ENCODE measurements at regions not wholly inside any gene's neighbourhood (a gene's known extent, or its start where the extent isn't known, plus 50 kb on each side); places are given as distances from the start of the nearest gene placed in this dataset.
A peak's percentile ranks its signal among the peaks of the same experiment; 100 is the strongest.

DNA sequence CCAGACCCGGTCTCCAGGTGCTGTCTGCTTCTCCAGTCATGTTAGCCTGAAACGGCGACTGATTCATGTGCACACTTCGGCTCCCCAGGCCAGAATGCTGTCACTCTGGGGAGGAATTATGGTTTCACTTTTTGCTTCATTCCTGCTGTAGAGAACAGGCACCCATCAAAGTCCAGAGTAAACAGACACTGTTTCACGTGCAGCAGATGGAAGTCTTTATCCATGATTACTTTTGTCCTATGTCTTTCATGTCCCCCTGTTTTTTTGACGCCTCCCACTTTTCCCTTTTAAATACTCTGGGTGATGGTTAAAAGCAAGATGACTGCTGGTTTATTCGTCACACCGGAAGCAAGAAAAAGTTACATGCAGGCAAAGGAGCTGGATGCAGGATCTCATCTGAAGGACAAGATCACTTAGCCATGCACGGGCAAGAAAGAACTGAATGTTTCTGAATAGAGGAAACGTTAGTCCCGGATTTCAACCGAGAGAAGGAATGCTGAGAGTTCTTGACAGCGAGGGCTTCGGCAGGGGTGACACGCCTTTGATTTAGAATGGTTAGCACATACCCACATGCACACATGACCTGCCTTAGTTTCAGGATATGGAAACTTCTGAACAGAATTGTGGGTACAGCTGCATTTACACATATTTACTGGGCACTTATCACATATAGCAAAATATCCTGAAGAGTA, 250.0 kb upstream of the KLF6 start:
- peak in 1 of 2 experiments; percentile 35 for DNase-seq

DNA sequence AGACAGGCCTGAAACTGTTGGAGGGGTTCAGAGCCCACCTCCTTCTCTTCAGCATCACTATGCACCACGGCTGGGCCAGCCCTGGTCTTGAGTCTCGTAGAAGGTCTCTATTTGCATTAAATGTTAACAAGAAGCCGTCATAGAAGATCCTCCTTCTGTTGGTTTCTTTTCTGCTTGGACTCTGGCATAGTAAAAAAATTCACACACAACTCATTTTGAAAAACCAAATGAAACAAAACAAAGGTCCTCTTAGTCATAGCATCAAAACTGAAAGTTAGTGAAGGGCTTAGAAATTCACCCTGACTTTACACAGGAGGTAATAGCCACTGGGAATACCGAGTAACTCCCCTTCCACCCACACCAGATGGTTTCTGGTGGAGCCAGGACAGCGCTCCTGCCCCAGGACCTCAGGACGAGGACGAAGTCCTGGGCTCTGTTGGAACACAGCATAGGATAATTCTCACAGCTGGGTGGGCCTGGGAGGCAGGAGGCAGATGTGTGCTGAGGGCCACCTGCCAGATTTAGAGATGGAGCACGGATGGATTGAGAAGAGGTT, 248.4 kb upstream of the KLF6 start:
- peak; percentile 13 to 25 for DNase-seq

- DNase-seq = no peak
Measured at GRCh38 chr10:4029866-4030265, 244.9 kb upstream of the KLF6 start.

GRCh38 chr10:4028854-4029583, 244.0 kb upstream of the KLF6 start:
- no peak for DNase-seq

DNA sequence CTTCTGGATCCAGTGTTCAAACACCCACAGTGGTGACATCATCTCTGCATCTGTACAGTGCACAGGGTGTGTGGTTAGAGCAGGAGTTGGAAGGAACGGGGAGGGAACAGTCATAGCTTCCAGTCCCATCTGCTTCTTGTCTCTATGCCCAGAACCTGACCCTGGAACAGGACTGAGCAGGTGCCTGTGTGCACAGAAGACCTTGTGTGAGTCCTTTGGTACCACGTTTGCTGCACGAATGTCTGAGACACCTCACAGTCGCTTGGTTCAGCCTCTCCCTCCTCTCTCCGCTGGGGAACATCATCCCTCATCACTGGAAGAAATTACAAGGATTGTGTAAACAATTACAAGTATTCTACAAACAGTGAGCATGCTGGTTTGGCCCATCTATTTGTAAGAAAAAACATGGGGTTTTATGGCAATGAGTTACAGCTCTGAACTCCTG, 243.0 kb upstream of the KLF6 start:
- no peak for DNase-seq

DNA sequence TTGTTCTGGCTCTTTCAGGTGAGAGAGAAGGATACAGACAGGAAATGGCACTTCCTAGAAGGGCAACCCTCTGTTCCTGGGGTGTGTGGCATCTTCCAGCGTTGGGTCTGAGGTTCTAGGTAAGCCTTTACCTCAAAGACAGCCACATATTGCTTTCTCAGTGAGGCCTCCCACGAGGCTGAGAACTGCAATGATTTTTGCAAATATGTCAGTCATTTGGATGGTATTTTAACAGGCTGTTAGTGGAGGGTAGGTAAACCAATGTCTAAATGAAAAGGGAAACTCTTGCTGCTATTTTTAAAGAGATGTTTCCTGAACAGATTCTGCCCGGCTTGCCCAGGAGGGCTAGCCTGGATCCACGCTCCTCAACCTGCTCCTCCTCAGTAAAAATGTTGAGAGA, 240.3 kb upstream of the KLF6 start:
- DNase-seq = no peak

- DNase-seq = no peak
Measured at GRCh38 chr10:4024516-4025245, 239.7 kb upstream of the KLF6 start.

GRCh38 chr10:4024027-4024426, 239.0 kb upstream of the KLF6 start:
- no peak for DNase-seq

DNA sequence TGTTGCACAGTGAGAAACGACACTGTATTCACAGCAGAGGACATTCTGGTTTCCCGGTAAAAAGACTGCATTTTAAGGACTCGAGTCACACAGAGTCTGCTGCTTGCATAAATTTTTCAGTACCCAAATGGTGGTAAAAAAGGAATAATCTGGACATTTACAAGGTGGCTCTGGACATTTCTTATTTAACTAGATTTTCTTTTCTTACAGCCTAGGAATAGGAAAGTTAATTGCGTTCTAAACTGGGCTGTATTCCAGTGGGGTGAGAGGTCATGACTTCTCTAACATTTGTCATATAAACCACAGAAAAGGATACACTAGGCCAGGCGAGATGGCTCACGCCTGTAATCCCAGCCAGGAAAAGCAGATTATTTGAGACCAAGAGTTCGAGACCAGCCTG, 237.5 kb upstream of the KLF6 start:
- DNase-seq = no peak

DNA sequence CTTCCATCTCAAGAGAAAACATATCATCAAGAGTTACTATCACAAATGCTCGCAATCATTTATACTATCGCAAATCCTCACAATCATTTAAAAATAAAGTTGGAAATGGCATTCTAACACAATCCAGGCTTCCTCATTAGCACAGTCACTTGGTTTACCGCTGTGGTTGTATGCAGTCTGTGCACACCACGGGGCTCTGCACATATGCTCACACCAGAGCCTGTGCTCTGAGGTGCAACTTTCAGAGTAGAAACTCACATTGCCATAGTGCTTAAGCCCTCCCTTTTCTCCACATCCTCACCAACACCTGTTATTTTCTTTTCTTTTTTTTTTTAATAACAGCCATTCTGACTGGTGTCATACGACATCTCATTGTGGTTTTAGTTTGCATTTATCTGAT, 235.6 kb upstream of the KLF6 start:
- no peak for DNase-seq

GRCh38 chr10:4018054-4018511, 233.1 kb upstream of the KLF6 start:
- no peak for DNase-seq

DNA sequence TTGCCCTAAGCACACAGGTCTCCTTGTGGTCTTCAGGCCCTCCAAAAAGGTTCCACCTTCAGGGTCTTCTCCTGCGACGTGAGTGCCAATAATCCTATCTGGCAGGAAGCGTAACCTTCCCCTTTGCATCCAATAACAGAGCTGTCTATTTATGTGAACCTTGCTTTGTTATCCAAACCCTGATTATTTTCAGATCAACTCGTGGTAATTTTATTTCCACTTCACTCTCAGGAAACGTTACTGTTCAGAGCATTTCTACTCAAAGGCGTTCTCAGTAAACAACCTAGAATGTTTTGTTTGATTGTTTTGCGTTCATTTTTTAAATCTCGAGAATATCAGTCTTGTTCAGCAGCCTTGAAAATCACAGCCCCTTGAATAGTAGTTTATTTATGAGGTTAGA, 232.3 kb upstream of the KLF6 start:
- DNase-seq = no peak

DNA sequence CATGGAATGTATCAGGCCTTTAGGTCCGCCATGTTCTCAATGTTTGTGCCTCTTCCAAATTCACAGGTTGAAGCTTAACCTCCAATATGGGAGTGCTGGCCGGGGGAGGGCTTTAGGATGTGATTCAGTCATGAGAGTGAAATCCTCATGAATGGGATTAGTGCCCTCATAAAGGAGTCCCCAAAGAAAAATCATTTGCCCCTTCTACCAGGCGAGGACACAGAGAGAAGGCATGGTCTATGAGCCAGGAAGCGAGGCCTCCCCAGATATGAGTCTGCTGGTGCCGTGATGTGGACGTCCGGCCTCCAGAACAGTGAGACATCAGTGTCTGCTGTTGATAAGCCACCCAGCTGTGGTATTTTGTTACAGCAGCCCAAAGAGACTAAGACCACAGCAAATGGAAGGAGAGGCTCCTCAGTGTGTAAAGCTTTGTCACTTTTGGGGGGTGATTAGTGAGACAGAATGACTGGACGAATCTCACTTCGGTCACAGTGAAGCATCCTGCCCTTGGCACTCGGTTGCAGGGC, 231.3 kb upstream of the KLF6 start:
- DNase-seq = no peak

DNA sequence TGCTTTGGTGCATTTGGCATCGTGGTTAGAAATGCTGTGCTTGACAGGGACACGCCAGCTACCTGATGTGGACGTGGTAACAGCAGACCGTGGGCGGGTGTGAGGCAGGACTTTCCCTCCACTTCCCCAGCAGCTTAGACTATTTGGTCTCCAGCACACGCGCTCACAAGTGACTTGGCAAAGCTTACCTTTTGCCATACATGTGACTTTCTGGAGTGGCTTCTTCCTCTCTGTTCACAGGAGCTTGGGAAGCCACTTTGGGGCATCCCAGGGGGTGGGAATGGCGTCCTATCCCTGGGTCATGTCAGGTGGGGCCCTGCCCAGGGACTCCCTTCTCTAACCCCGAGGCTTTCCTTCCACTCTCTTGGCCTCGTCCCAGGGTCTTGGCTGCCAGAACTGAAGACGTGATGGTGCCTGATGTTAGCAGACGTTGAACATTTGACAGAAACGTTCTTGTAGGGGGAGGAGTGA, 228.7 kb upstream of the KLF6 start:
- peak; percentile 68 to 80 for DNase-seq

- no peak for DNase-seq
Measured at GRCh38 chr10:4012848-4013247, 227.8 kb upstream of the KLF6 start.

GRCh38 chr10:4011136-4011812, 226.3 kb upstream of the KLF6 start:
- DNase-seq = no peak

DNA sequence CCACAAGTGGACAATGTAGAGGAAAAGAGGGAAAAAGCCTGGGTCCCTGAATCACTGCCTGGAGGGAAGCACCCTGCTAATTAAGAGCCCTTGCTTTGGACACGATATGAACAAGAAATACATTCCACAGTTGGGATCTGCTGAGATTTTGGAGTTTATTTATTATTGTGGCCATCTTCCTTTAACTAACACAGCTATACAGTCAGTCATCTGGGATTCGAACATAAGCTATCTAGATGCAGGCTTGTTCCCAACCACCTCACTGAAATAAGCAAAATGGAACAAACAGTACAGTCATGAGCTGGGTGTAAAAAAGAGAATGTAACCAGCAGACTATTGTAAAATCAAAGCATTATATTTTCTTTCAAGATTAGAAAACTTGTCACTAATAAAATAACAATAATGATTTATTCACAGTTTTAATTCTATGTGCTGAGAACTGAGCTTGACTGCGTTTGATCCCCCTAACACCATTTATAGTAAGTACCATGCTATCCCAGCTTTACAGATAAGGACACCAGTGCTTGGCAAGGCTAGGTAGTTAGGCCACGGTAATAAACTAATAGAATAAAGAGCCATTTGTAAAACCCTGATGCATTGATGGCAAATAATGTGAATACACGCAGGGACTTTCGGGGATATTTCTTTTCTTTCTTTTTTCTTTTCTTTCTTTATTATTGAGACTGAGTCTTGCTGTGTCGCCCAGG, 223.8 kb upstream of the KLF6 start:
- DNase-seq = no peak

DNA sequence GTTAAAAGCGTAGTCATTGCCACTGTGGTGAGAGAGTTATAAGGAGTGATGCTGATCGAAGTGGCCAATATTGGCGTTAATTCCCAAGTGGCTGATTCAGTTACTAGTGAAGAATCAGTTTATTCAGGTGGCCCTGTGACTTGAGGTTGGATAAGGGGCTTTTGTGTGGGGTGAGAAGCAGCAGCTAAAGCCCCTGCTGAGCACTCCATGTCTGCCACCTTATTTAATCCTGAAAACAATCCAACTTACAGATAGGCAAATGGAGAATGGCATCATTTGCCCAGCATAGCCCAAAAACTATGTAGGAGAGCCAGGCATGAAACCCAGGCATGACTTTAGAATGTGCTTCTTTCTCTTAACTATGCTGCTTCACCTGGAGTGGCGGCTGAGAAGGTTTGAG, 222.8 kb upstream of the KLF6 start:
- no peak for DNase-seq

- no peak for DNase-seq
Measured at GRCh38 chr10:4006858-4007257, 221.8 kb upstream of the KLF6 start.

DNA sequence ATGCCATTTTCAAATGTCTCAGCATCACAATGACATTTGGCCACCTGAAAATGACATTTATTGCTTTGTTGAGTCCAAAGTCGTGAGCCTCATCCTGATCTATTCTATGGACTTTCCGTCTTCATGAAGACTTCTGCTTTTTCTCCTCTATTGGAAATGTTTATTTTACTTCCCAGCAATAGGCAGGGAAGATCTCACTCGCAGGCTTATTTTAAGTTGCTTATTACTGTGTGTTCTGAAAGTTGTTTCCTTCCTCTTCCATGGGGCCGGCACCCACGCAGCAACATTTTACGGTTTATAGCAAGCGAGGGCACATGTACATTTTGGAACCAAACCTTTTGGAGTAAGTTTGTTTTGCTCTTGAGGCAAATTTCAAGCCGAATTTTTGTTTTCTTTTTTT, 221.0 kb upstream of the KLF6 start:
- no peak for DNase-seq

DNA sequence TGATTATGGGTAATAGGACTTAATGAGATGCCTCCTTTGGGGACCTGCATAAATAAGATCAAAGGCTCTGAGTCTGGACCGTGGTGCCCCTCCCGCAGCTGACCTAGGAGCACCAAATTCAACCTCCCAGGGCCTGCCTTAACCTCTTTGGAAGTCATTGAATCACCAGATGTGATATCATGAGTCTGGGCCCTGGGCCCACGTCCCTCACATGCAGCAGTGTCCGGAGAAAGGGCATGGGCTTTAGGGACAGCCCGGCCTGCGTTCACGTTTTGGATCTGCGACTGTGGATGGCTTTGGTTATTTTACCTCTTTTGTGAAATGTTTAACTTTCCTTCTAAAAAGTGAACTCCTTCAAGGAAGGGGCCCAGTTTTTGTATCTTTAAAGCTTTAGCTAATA, 220.0 kb upstream of the KLF6 start:
- DNase-seq = no peak

- DNase-seq = no peak
Measured at GRCh38 chr10:4004144-4004543, 219.1 kb upstream of the KLF6 start.

Measured in activated CD4-positive, alpha-beta T cell treated with anti-CD3 and anti-CD28 coated beads, Interleukin-2, amount 50 U/mL, for 48 hours (primary cell).